Spinal cord (tissue), 9 donors: ENCODE measurements at regions not wholly inside any gene's neighbourhood (a gene's known extent, or its start where the extent isn't known, plus 50 kb on each side); places are given as distances from the start of the nearest gene placed in this dataset.

Source experiments
- DNase-seq, 6 donors: peaks; one replicate each; pipeline versions ENCODE4 v3.0.0 to v3.0.0-alpha.2; 2013 to 2015; ENCODE audit warnings: low spot score in 6 of 6, low read depth in 4 of 6
- H3K27ac ChIP-seq: one replicate; pipeline ENCODE4 v1.5.1; 2013; ENCODE audit warnings: low read depth, low read length, control low read depth
- H3K27me3 ChIP-seq: one replicate; pipeline ENCODE4 v1.6.1; 2013; ENCODE audit warnings: low read length; ENCODE audit not compliant: control insufficient read depth, insufficient read depth
- H3K36me3 ChIP-seq: one replicate; pipeline ENCODE4 v1.6.1; 2013; ENCODE audit warnings: low read length; ENCODE audit not compliant: control insufficient read depth, insufficient read depth
- H3K4me1 ChIP-seq: one replicate; pipeline ENCODE4 v1.6.1; 2013; ENCODE audit warnings: low read length; ENCODE audit not compliant: control insufficient read depth, insufficient read depth
- H3K4me3 ChIP-seq: one replicate; pipeline ENCODE4 v1.5.1; 2013; ENCODE audit warnings: low read depth, low read length, control low read depth
- H3K9me3 ChIP-seq: one replicate; pipeline ENCODE4 v1.6.1; 2013; ENCODE audit warnings: low read length; ENCODE audit not compliant: control insufficient read depth, insufficient read depth
- WGBS: methylation state at CpG from one replicate; pipeline ENCODE4 v1.1.5; 2013; ENCODE audit warnings: missing lambda C conversion rate; ENCODE audit not compliant: insufficient coverage; 5-methylcytosine and 5-hydroxymethylcytosine counted together
- donor health status: healthy.

DNA sequence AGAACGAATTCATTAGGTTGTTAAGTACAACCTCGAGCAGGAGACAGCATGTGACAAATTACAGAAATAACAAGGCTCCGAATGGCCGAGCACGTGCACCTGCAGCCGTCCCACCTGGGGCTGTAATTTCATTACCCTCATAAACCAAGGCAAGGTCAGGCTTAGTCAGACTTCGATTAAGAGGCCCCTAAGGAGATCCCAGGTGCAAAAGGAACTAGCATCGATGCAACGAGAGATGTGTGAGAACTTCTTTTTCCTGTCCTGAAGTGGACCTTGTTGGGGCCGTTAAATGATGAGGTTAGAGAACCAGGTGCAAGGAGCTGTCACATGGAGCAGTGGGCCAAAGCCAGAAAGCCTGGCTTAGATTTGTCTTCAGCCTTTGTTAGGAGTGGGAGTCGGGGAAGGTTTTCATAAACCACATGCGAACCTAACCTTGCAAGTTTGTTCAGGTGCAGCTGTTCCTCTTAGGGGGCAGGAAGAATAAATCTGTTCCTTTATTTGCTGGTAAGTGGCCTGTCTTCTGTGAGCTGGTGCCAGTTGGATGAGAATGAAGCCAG is 559.9 kb upstream of the MCTP2 start:
- Histone ChIP-seq H3K27ac (no peak overlapping the region), H3K9me3 (no peaks in the 10 kb centered on the region), H3K4me1 (no peaks in the 10 kb centered on the region), H3K36me3 (no peaks in the 10 kb centered on the region), H3K27me3 (no peaks in the 10 kb centered on the region), H3K4me3 (no peak overlapping the region)
- DNase-seq, result peak in 1 of 6 donors; percentile 63
- WGBS, result 64% methylated on average over 11 of the region's 12 CpGs

DNA sequence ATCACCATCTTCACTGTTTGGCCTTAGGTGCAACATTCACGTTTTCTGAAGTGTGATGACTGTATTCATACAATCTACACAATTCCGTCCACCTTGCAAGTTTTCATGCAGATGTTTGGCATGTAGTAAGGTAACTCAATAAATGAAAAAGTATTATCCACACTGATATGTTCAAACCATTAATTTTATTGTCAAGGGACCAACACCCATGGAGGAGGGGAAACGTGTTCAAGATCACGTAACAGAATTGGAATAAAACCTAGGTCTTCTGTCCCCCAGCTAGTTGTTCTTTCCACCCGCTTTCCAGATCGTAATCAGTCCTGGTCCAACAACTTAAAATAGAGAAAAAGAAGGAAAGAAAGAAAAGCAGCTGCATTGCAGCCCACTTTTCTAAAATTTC is 560.4 kb upstream of the MCTP2 start:
- WGBS, result no CpG with 5 or more reads among the region's 6 CpGs
- no peak overlapping the region for H3K4me3 ChIP-seq
- no peak overlapping the region for H3K27ac ChIP-seq
- no peak for DNase-seq
- no peaks in the 10 kb centered on the region for H3K27me3 ChIP-seq
- H3K9me3 ChIP-seq, result no peaks in the 10 kb centered on the region
- H3K36me3 ChIP-seq, result no peaks in the 10 kb centered on the region
- H3K4me1 ChIP-seq, result no peaks in the 10 kb centered on the region

DNA sequence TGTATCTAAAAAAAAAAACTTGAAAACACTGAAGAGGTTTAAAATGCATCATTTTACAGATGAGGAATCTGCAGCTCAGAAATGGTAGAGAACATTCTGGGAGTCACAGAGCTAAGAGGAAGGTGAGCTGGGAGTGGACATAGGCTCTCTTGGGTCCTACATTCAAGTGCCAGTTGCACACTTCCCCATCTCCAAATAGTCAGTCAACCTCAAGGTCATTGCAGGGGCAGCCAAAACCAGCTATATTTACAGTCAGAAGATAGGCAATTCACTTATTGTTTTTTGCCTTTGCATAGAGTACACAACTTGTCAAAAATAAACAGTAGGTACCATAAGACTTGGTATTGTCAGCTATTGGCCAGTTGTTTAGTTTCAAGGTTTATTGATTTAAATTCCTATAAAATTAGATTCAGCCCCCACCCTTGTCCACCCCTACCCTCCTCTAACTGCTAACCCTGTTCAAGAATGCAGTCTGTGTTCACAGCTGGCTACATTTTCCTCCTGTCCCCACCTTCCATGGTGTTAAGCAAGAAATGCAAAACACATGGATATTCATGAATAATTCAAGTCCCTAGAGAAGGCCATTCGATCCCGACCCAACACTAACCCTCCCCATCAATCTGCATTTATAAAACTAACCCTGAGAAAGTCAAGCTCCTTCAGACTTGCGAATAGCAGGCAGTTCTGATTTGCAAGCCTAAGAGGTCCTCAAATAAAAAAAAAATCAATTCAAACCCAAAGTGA is 567.0 kb upstream of the MCTP2 start:
- Histone ChIP-seq H3K4me3 (no peak overlapping the region), H3K27ac (no peak overlapping the region), H3K36me3 (no peaks in the 10 kb centered on the region), H3K9me3 (no peaks in the 10 kb centered on the region), H3K27me3 (no peaks in the 10 kb centered on the region), H3K4me1 (no peaks in the 10 kb centered on the region)
- no peak for DNase-seq
- 8% methylated on average over 2 of the region's 3 CpGs for WGBS

DNA sequence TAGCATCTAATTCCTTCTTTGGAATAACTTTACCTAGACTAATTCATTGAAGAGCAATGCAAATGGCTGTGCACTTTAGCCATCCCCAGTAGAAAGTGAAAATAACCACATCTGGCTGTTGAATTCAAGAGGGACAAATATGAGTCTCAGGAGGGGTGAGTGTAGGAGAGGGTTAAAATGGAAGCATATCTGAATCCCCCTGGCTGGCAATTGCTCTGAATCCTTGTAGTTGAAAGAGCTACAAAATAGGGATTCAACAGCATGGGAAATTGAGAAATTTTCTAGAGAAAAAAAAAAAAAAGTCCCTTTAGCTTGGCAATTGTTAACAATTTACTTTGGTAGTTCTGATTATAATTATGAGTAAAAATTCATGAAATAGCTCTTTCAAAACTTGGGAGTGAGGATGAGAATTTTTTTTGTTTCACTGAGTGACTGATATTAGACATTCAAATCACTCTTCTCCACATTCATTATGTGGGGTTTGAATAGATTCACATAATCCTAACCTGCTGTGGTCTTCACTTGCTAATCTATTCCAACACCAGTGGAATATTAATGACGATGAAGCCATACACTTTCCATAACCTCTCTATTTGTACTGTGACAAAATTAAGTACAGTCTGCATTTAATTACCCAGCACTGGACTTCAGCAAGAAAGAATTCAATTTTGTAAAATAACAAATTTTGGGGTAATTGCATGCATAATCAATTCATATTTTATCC is 569.0 kb upstream of the MCTP2 start:
- no peak overlapping the region for H3K27ac ChIP-seq
- no peak overlapping the region for H3K4me3 ChIP-seq
- no peaks in the 10 kb centered on the region for H3K27me3 ChIP-seq
- no peaks in the 10 kb centered on the region for H3K36me3 ChIP-seq
- peak in 1 of 6 donors; percentile 56 for DNase-seq
- no peaks in the 10 kb centered on the region for H3K9me3 ChIP-seq
- no CpG with 5 or more reads among the region's 1 CpG for WGBS
- H3K4me1 ChIP-seq, result no peaks in the 10 kb centered on the region

DNA sequence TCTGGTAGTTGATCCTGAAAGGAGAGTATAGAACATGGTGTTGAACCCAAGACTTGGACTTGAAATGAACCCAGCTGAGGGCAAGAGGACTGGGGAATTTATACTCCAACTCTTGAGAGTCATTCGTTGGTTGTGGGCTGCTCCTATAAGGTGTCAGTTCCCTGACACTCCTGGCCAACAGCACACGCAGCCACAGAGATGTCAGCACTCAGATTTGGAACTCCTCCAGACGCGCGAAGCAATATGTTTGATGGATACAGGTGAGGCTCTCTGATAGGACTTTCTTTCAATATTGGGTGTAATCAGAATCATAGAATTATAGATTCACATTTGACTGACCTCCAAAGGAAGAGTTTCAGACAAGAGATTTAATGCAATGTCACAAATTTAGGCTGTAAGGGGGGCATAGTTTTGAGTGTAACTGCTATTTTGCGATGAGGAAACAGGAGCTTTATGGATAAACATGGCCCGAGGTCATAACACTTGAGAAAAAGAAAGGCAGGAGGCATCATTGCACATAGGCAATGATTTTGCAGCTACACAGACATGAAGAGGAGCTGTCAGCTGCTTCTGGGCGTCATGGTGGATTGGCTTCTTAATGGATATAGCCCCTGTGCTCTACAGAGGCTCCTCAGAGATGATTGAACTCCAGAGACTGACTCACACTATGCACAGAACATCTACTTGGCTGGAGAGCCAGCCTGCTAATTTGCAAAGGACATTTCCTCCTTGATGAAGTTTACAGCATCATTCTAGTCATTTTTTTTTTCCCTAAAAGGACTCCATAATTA is 569.2 kb upstream of the RGMA start:
- 71% methylated on average over 3 of the region's 8 CpGs for WGBS
- no peaks in the 10 kb centered on the region for H3K9me3 ChIP-seq

DNA sequence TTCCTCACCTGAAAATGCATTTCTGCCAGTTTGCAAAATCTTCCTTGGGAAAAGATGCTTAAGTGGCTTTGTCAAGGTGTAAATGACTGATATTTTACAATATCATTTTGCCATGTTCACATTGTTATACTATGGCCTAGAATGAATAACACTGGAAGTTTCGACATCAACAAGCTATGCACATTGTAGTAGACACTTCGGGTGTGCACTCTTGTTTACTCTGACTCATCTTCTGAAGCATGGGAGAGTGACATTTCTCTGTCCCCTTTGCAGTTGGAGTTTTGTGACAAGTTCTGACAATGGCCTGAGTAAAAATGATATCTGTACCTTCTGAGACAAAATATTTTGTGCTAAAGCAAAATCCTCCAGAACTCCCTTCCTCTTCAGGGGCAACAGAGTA is 567.0 kb upstream of the RGMA start:
- WGBS, result 92% methylated on average over 2 of the region's 2 CpGs
- Histone ChIP-seq H3K27ac (no peak overlapping the region), H3K27me3 (no peaks in the 10 kb centered on the region), H3K4me3 (no peak overlapping the region), H3K9me3 (no peaks in the 10 kb centered on the region), H3K4me1 (no peaks in the 10 kb centered on the region), H3K36me3 (no peaks in the 10 kb centered on the region)
- DNase-seq, result no peak

More for the DNA sequence above, 569.2 kb upstream of the RGMA start:
- H3K4me1 ChIP-seq, result no peaks in the 10 kb centered on the region
- H3K27ac ChIP-seq, result no peak overlapping the region
- no peaks in the 10 kb centered on the region for H3K36me3 ChIP-seq
- H3K4me3 ChIP-seq, result no peak overlapping the region
- no peaks in the 10 kb centered on the region for H3K27me3 ChIP-seq
- DNase-seq, result peak in 1 of 6 donors; percentile 70

DNA sequence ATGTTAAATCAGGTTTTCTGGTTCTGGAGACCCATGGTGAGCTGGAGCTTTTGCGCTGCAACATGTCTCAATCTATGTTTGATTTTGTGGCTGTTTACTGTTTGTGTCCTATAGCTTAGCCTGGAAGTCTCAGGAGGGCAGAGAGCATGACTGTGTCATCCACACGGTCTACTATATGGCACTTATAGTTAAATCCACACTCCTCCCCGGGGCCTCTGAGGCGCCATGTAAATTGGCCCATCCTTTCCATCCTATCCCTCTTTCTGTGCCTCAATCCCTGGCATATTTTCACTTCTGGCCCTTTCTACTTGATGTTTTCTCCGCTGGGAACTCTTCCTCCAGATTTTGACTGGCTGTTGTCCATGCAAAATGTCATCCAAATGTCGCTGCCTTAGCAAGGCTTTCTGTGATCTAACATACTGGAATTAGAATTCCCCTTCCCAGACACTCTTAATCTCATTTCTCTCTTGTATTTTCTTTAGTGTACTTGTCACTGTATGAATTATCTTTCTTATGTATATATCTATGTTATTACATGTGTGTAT is 560.8 kb upstream of the RGMA start:
- peak in 1 of 6 donors; percentile 72 for DNase-seq
- Histone ChIP-seq H3K9me3 (no peaks in the 10 kb centered on the region), H3K36me3 (no peaks in the 10 kb centered on the region), H3K4me3 (no peak overlapping the region), H3K4me1 (no peaks in the 10 kb centered on the region), H3K27ac (no peak overlapping the region), H3K27me3 (no peaks in the 10 kb centered on the region)
- 94% methylated on average over 5 of the region's 6 CpGs for WGBS

DNA sequence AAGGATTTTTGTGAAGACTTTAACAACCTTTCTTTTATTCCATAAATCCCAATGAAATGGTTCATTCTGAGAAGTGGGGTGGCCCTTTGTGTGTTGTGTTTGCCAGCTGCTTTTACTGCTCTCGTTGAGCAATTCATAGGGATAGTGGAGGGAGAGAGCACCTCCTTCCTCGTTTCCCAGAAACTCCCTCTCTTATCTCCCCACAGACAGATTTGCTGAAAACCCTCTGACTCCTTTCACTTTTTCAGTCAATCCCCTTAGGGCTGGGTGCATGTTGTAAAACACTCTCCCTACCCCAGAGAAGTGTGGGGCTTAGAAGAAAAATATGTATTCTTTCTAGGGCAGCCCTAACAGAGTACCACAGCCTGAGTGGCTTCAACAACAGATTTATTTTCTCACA is 557.2 kb upstream of the RGMA start:
- Histone ChIP-seq H3K36me3 (no peaks in the 10 kb centered on the region), H3K27ac (no peak overlapping the region), H3K9me3 (no peaks in the 10 kb centered on the region), H3K4me3 (no peak overlapping the region), H3K4me1 (peaks cover 2% of the 10 kb centered on the region), H3K27me3 (no peaks in the 10 kb centered on the region)
- no peak for DNase-seq
- no CpG with 5 or more reads among the region's 2 CpGs for WGBS

DNA sequence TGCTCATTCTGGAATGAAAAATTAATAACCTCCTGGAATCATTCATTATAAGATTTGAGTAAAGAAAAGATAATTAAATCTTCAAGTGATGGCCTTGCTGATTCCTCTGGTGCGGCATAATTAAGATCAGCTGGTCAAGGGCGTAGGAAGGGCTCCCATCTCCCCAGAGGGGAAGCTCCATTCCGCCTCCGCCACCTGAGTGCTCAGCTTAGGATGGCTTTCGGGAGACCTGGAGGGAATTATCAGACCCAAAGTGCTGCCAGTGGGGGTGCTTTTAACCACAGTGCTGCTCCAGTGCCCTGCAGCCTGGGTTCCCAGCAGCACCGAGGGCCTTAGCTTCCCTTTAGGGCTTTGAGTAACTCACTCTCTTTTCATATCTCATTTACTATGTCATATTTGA is 556.6 kb upstream of the RGMA start:
- WGBS, result 90% methylated on average over 5 of the region's 6 CpGs

More for the DNA sequence above, 556.6 kb upstream of the RGMA start:
- peaks cover 5% of the 10 kb centered on the region for H3K4me1 ChIP-seq
- no peak for DNase-seq
- no peaks in the 10 kb centered on the region for H3K27me3 ChIP-seq
- H3K9me3 ChIP-seq, result no peaks in the 10 kb centered on the region
- H3K36me3 ChIP-seq, result no peaks in the 10 kb centered on the region
- no peak overlapping the region for H3K4me3 ChIP-seq
- no peak overlapping the region for H3K27ac ChIP-seq
